PC-9 (cell line): ENCODE measurements at regions not wholly inside any gene's neighbourhood (a gene's known extent, or its start where the extent isn't known, plus 50 kb on each side); places are given as distances from the start of the nearest gene placed in this dataset.

Source experiments
- CTCF ChIP-seq: fragments of 200-600 bp; sonication (generic); conservative IDR thresholded peaks from 2 replicates; pipeline ENCODE4 v1.6.1; 2017; ENCODE audit warnings: mixed run types, antibody characterized with exemption, mild to moderate bottlenecking, moderate library complexity
- EZH2 ChIP-seq: fragments of 200-600 bp; sonication (generic); IDR thresholded peaks from 2 replicates; pipeline ENCODE4 v1.8.0; 2017; ENCODE audit warnings: antibody characterized with exemption, low read depth

- TF ChIP-seq CTCF (no peak), EZH2 (no peak)
Observed at GRCh38 chr15:86002444-86002843, 77.2 kb upstream of the AGBL1 start.
